Neural cell (in vitro differentiated cells): ENCODE measurements at regions not wholly inside any gene's neighbourhood (a gene's known extent, or its start where the extent isn't known, plus 50 kb on each side); places are given as distances from the start of the nearest gene placed in this dataset.
A peak's percentile ranks its signal among the peaks of the same experiment; 100 is the strongest.

ENCODE experiments used
- EZH2 ChIP-seq: fragments of 200-600, 300-800 bp; shearing (Covaris generic), sonication (generic); IDR thresholded peaks from 2 replicates; pipeline ENCODE4 v1.6.1; 2014; ENCODE audit warnings: antibody characterized with exemption, low read length, borderline replicate concordance, mild to moderate bottlenecking; ENCODE audit not compliant: insufficient read depth, poor library complexity, severe bottlenecking
- POLR2AphosphoS5 ChIP-seq: IDR thresholded peaks from 2 replicates; pipeline ENCODE4 v1.6.1; 2012
- RAD21 ChIP-seq: fragments of 450-650 bp; conservative IDR thresholded peaks from 2 replicates; pipeline ENCODE4 v1.6.1; 2014; ENCODE audit warnings: antibody characterized with exemption, mild to moderate bottlenecking, moderate library complexity
- TF ChIP-seq, protein P1 (sequence below): fragments of 450-650 bp; IDR thresholded peaks from 2 replicates; pipeline ENCODE4 v1.5.1; 2014; ENCODE audit warnings: antibody characterized with exemption, mild to moderate bottlenecking, moderate library complexity; ENCODE audit not compliant: poor library complexity, severe bottlenecking

DNA sequence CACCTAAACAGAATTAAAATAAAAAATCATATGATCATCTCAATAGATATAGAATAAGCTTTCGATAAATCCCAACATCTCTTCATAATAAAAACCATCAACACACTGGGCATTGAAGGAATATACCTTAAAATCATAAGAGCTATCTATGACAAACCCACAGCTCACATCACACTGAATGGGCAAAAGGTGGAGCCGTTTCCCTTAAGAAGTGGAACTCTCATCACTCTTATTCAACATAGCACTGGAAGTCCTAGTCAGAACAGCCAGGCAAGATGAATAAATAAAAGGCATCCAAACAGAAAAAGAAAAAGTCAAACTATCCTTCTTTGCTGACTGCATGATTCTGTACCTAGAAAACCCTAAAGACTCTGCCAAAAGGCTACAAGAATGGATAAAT is 510.3 kb downstream of the ZNF804A start:
- no peak for TF ChIP-seq RAD21
- TF ChIP-seq, protein P1, sequence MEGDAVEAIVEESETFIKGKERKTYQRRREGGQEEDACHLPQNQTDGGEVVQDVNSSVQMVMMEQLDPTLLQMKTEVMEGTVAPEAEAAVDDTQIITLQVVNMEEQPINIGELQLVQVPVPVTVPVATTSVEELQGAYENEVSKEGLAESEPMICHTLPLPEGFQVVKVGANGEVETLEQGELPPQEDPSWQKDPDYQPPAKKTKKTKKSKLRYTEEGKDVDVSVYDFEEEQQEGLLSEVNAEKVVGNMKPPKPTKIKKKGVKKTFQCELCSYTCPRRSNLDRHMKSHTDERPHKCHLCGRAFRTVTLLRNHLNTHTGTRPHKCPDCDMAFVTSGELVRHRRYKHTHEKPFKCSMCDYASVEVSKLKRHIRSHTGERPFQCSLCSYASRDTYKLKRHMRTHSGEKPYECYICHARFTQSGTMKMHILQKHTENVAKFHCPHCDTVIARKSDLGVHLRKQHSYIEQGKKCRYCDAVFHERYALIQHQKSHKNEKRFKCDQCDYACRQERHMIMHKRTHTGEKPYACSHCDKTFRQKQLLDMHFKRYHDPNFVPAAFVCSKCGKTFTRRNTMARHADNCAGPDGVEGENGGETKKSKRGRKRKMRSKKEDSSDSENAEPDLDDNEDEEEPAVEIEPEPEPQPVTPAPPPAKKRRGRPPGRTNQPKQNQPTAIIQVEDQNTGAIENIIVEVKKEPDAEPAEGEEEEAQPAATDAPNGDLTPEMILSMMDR, result peak; percentile 12
- no peak for TF ChIP-seq POLR2AphosphoS5
- TF ChIP-seq EZH2, result no peak
